Immature natural killer cell (primary cell): ENCODE measurements at regions not wholly inside any gene's neighbourhood (a gene's known extent, or its start where the extent isn't known, plus 50 kb on each side); places are given as distances from the start of the nearest gene placed in this dataset.

Experiments used
- DNase-seq, 3 donors: peaks; one replicate each; pipeline ENCODE4 v3.0.0; 2022; ENCODE audit warnings: mixed read lengths in 1 of 3
- H3K27ac Mint-ChIP-seq, 6 donors: one replicate each; pipeline ENCODE4 v1.8.0; 2020; ENCODE audit warnings: mixed read lengths in 6 of 6, mild to moderate bottlenecking in 5 of 6, inconsistent platforms in 4 of 6, moderate library complexity in 3 of 6
- H3K27me3 Mint-ChIP-seq, 3 donors: one replicate each; pipeline ENCODE4 v1.8.0; 2020 to 2021; ENCODE audit warnings: low read depth in 3 of 3, mild to moderate bottlenecking in 3 of 3, mixed read lengths in 3 of 3, moderate library complexity in 3 of 3, inconsistent platforms in 1 of 3
- H3K36me3 Mint-ChIP-seq, 3 donors: one replicate each; pipeline ENCODE4 v1.8.0; 2020; ENCODE audit warnings: mixed read lengths in 3 of 3, inconsistent platforms in 2 of 3, mild to moderate bottlenecking in 2 of 3
- H3K4me1 Mint-ChIP-seq, 2 donors: one replicate each; pipeline ENCODE4 v1.8.0; 2020; ENCODE audit warnings: inconsistent platforms in 2 of 2, mild to moderate bottlenecking in 2 of 2, mixed read lengths in 2 of 2, moderate library complexity in 1 of 2
- H3K4me3 Mint-ChIP-seq, 5 donors: one replicate each; pipeline ENCODE4 v1.8.0; 2020; ENCODE audit warnings: mild to moderate bottlenecking in 5 of 5, mixed read lengths in 5 of 5, inconsistent platforms in 3 of 5, moderate library complexity in 3 of 5
- H3K9me3 Mint-ChIP-seq, 6 donors: one replicate each; pipeline ENCODE4 v1.8.0; 2020; ENCODE audit warnings: mild to moderate bottlenecking in 6 of 6, mixed read lengths in 6 of 6, inconsistent platforms in 4 of 6, moderate library complexity in 3 of 6

DNA sequence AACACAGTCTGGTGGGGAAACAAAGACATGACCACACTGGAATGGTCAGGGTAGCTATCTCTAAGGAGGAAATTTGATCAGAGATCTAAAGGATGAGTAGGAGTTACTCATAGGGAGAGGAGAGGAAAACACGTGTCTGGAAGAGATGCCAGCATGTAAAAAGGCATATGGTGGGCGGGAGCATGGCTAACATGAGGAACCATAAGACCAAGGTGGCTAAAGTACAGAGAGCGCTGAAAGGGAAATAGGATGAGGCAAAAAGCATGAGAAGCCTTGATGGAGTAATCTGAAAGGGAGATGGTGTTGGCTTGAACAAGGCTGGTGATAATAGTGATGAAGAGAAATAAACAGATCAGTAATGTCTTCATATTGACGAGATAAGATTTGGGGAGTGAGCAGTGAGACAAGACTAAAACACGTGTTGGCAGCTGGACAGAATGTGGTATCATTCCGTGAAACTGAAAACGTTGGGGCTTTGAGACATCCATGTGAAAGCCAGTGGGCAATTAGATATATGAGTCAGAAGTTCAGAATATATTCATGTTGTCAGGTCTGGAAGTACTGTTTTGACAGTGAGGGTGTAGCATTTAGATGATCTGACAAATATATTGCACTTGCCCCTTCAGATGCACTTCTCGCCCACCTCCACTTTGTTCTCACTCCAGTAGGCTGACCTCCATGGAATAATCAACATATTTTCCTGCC is 209.1 kb upstream of the KCNN2 start:
- Mint-ChIP-seq H3K27me3 (no peaks in the 10 kb centered on the region), H3K9me3 (peaks cover 11 to 62% (median 27%) of the 10 kb centered on the region in 6 donors), H3K4me1 (no peaks in the 10 kb centered on the region), H3K27ac (no peak overlapping the region), H3K36me3 (peaks cover 0 to 10% (median 0%) of the 10 kb centered on the region in 3 donors), H3K4me3 (no peak overlapping the region)
- DNase-seq: no peak

- Mint-ChIP-seq H3K36me3 (peaks cover 0 to 7% (median 0%) of the 10 kb centered on the region in 3 donors), H3K4me3 (no peak overlapping the region), H3K4me1 (no peaks in the 10 kb centered on the region), H3K27me3 (no peaks in the 10 kb centered on the region), H3K9me3 (peaks cover 11 to 56% (median 23%) of the 10 kb centered on the region in 6 donors), H3K27ac (no peak overlapping the region)
- DNase-seq: no peak
These were observed 208.5 kb upstream of the KCNN2 start for GRCh38 chr5:114153392-114153791.

- Mint-ChIP-seq H3K27me3 (no peaks in the 10 kb centered on the region), H3K27ac (no peak overlapping the region), H3K4me3 (no peak overlapping the region), H3K9me3 (peaks cover 9 to 52% (median 19%) of the 10 kb centered on the region in 6 donors), H3K4me1 (no peaks in the 10 kb centered on the region), H3K36me3 (peaks cover 0 to 3% (median 0%) of the 10 kb centered on the region in 3 donors)
- DNase-seq: no peak
These were observed 208.0 kb upstream of the KCNN2 start for GRCh38 chr5:114153833-114154232.

GRCh38 chr5:114166081-114166480 is 195.8 kb upstream of the KCNN2 start:
- no peaks in the 10 kb centered on the region for H3K4me1 Mint-ChIP-seq
- H3K27me3 Mint-ChIP-seq: peaks cover 0 to 2% (median 0%) of the 10 kb centered on the region in 3 donors
- no peak overlapping the region for H3K4me3 Mint-ChIP-seq
- peaks cover 0 to 5% (median 0%) of the 10 kb centered on the region in 3 donors for H3K36me3 Mint-ChIP-seq
- no peak overlapping the region for H3K27ac Mint-ChIP-seq
- H3K9me3 Mint-ChIP-seq: peaks cover 8 to 34% (median 12%) of the 10 kb centered on the region in 6 donors
- DNase-seq: no peak

DNA sequence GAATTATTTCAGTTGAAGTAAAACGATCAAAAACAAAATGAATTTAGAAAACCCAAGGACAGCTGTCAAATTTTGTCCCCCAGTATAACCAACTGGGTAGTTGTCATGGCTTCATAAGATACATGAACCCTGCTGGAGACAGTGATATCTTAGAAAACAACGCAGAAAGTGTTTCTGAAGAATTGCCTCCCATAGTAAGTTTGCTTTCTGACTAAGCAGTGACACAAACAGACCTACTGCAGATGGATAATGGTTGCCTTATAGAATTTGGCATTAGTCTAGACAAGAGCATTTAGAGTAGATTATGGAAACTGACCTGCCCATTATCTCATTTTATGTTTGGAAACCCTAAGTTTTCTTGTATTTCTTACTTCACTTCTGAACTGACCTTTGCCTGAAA is 187.7 kb upstream of the KCNN2 start:
- H3K36me3 Mint-ChIP-seq: no peaks in the 10 kb centered on the region
- no peaks in the 10 kb centered on the region for H3K27me3 Mint-ChIP-seq
- no peaks in the 10 kb centered on the region for H3K4me1 Mint-ChIP-seq
- H3K9me3 Mint-ChIP-seq: peaks cover 0 to 19% (median 11%) of the 10 kb centered on the region in 6 donors
- H3K4me3 Mint-ChIP-seq: no peak overlapping the region
- no peak overlapping the region for H3K27ac Mint-ChIP-seq
- no peak for DNase-seq

DNA sequence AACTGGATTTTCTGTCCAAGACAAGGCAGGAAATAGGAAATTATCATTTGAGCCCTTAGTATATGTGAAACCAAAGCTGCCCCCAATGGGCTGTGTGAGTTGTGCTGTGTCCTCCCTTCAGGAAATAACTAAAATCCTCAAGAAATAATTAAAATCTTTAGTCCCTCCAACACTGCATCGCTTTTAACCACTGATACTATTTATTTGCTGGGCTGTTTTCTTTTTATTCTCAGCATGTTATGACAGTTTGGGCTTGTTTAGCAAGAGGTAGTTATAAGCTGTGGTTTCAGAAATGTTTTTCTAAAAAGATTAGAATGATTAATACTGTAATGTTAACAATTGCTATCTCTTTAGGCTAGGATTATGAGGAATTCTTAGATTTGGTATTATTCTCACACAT is 187.0 kb upstream of the KCNN2 start:
- H3K4me1 Mint-ChIP-seq: no peaks in the 10 kb centered on the region
- H3K4me3 Mint-ChIP-seq: no peak overlapping the region

DNA sequence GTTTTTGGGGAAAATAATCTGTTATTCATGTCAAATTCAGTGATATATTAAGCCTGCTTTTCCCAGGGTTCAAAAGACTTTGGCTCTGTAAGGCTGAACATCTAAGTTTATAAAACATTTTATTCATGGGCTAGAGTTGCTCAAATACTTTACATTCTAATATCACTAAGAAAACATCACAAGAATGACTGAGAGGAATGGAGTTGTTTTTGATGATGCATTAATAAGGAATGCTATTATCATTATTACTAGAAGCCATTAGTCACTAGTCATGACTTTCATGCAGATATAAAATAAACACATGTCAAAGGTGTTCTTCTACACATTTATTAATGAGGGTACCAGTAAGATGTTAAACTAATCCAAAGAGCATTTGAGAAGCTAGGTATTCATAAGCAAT is 185.5 kb upstream of the KCNN2 start:
- no peaks in the 10 kb centered on the region for H3K27me3 Mint-ChIP-seq

More for the DNA sequence above, 187.0 kb upstream of the KCNN2 start:
- no peaks in the 10 kb centered on the region for H3K27me3 Mint-ChIP-seq
- no peak for DNase-seq
- no peaks in the 10 kb centered on the region for H3K36me3 Mint-ChIP-seq
- H3K9me3 Mint-ChIP-seq: peaks cover 0 to 19% (median 11%) of the 10 kb centered on the region in 6 donors
- no peak overlapping the region for H3K27ac Mint-ChIP-seq

GRCh38 chr5:114179134-114179533 is 182.7 kb upstream of the KCNN2 start:
- H3K4me3 Mint-ChIP-seq: no peak overlapping the region
- no peaks in the 10 kb centered on the region for H3K4me1 Mint-ChIP-seq
- H3K36me3 Mint-ChIP-seq: no peaks in the 10 kb centered on the region
- no peak for DNase-seq
- H3K27ac Mint-ChIP-seq: no peak overlapping the region
- peaks cover 3 to 34% (median 17%) of the 10 kb centered on the region in 6 donors for H3K9me3 Mint-ChIP-seq
- no peaks in the 10 kb centered on the region for H3K27me3 Mint-ChIP-seq

More for the DNA sequence above, 185.5 kb upstream of the KCNN2 start:
- no peak for DNase-seq
- Mint-ChIP-seq H3K9me3 (peaks cover 0 to 19% (median 13%) of the 10 kb centered on the region in 6 donors), H3K27ac (no peak overlapping the region), H3K4me3 (no peak overlapping the region), H3K36me3 (no peaks in the 10 kb centered on the region), H3K4me1 (no peaks in the 10 kb centered on the region)

DNA sequence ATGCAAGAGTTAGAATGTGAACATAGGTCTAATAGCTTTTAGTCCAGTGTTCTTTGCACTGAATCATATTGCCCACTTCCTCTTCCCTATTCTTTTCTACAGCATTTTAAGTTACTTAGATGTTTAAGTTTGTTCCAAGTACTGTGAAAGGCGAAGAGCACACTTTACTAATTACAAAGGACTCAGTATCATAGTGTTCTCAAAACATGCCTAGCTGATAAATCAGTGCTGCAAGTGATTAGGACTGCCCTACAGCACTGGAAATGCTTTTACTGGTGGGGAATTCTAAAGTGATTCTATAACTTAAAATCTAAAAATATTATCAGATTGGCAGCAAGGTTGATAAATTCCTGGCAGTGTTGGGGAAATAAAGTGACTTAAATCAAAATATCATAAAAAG is 177.9 kb upstream of the KCNN2 start:
- no peak overlapping the region for H3K4me3 Mint-ChIP-seq
- DNase-seq: no peak
- no peaks in the 10 kb centered on the region for H3K4me1 Mint-ChIP-seq
- H3K36me3 Mint-ChIP-seq: no peaks in the 10 kb centered on the region
- no peaks in the 10 kb centered on the region for H3K27me3 Mint-ChIP-seq
- no peak overlapping the region for H3K27ac Mint-ChIP-seq
- H3K9me3 Mint-ChIP-seq: peaks cover 5 to 44% (median 16%) of the 10 kb centered on the region in 6 donors

GRCh38 chr5:114185274-114185673 is 176.6 kb upstream of the KCNN2 start:
- Mint-ChIP-seq H3K27me3 (no peaks in the 10 kb centered on the region), H3K4me3 (no peak overlapping the region), H3K4me1 (no peaks in the 10 kb centered on the region), H3K9me3 (peaks cover 5 to 44% (median 13%) of the 10 kb centered on the region in 6 donors), H3K27ac (no peak overlapping the region), H3K36me3 (no peaks in the 10 kb centered on the region)
- DNase-seq: no peak

GRCh38 chr5:114191441-114191840 is 170.4 kb upstream of the KCNN2 start:
- Mint-ChIP-seq H3K4me1 (no peaks in the 10 kb centered on the region), H3K9me3 (peaks cover 0 to 17% (median 7%) of the 10 kb centered on the region in 6 donors), H3K36me3 (no peaks in the 10 kb centered on the region), H3K27ac (no peak overlapping the region), H3K27me3 (no peaks in the 10 kb centered on the region), H3K4me3 (no peak overlapping the region)
- no peak for DNase-seq

DNA sequence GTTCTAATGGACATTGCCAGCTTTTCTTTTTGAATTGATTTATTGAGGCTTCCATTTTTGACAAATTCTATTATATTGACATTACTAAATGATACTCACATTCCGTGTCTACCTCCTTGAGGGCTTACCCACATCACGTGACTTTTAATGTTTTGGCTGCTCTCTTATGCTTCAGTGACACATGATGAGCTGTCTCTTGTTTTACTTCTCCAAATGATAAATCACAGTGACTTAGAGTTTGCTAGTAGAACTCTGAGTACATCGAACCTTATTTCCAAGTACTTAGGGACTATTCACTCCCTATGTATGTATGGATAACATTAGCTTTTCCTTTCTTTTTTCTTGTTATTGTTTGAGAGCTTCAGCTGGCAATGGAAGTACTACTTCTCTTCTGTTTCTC is 169.8 kb upstream of the KCNN2 start:
- no peaks in the 10 kb centered on the region for H3K36me3 Mint-ChIP-seq

DNA sequence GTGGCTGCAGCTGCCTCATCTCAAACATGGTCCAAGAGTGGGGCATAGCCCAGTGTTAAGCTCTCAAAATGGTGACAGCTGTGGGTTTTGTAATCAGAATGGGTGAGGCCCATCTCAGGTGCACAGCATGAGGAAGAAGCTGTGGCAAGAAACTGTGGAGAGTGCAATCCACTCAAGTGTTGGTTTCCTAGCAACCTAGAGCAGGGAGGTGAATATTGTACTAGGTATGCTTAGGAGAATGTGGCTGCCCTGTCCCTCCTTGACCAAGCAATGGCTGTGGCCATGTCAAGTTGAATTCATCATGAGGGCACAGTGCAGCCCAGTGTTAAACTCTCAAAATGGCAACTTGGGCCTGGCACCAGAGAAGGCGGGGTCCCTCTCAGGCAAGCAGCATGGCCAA is 160.5 kb upstream of the KCNN2 start:
- no peaks in the 10 kb centered on the region for H3K4me1 Mint-ChIP-seq
- H3K27me3 Mint-ChIP-seq: no peaks in the 10 kb centered on the region
- peaks cover 2 to 35% (median 15%) of the 10 kb centered on the region in 6 donors for H3K9me3 Mint-ChIP-seq
- no peaks in the 10 kb centered on the region for H3K36me3 Mint-ChIP-seq
- no peak overlapping the region for H3K4me3 Mint-ChIP-seq
- DNase-seq: no peak
- no peak overlapping the region for H3K27ac Mint-ChIP-seq

More for the DNA sequence above, 169.8 kb upstream of the KCNN2 start:
- no peak for DNase-seq
- peaks cover 0 to 16% (median 5%) of the 10 kb centered on the region in 6 donors for H3K9me3 Mint-ChIP-seq
- H3K4me1 Mint-ChIP-seq: no peaks in the 10 kb centered on the region
- H3K27ac Mint-ChIP-seq: no peak overlapping the region
- H3K27me3 Mint-ChIP-seq: no peaks in the 10 kb centered on the region
- no peak overlapping the region for H3K4me3 Mint-ChIP-seq

- DNase-seq: no peak
- Mint-ChIP-seq H3K27me3 (peaks cover 0 to 1% (median 0%) of the 10 kb centered on the region in 3 donors), H3K4me3 (no peak overlapping the region), H3K9me3 (peaks cover 4 to 34% (median 13%) of the 10 kb centered on the region in 6 donors), H3K27ac (no peak overlapping the region), H3K36me3 (no peaks in the 10 kb centered on the region), H3K4me1 (no peaks in the 10 kb centered on the region)
These were observed 156.9 kb upstream of the KCNN2 start for GRCh38 chr5:114204923-114205322.

GRCh38 chr5:114206640-114207039 is 155.2 kb upstream of the KCNN2 start:
- DNase-seq: no peak
- Mint-ChIP-seq H3K4me1 (no peaks in the 10 kb centered on the region), H3K27ac (no peak overlapping the region), H3K36me3 (no peaks in the 10 kb centered on the region), H3K4me3 (no peak overlapping the region), H3K9me3 (peaks cover 0 to 22% (median 8%) of the 10 kb centered on the region in 6 donors), H3K27me3 (peaks cover 0 to 1% (median 0%) of the 10 kb centered on the region in 3 donors)
